Stomach (tissue), 4 donors: ENCODE measurements at regions not wholly inside any gene's neighbourhood (a gene's known extent, or its start where the extent isn't known, plus 50 kb on each side); places are given as distances from the start of the nearest gene placed in this dataset.

ENCODE experiments used
- CTCF ChIP-seq, 7 experiments: fragments of 450-650 bp in 4 of 7; fragments of 200-600 bp in 3 of 7; sonication (generic) in 3 of 7; IDR thresholded peaks; one replicate each; pipeline ENCODE4 v1.5.1; 2016 to 2019; ENCODE audit warnings: antibody characterized with exemption in 7 of 7, control low read depth in 2 of 7, mild to moderate bottlenecking in 1 of 7
- EP300 ChIP-seq: sonication (generic); formaldehyde crosslinking; IDR thresholded peaks from one replicate; pipeline ENCODE4 v1.6.1; 2017; ENCODE audit warnings: antibody characterized with exemption
- POLR2A ChIP-seq, 4 donors: fragments of 450-650 bp; IDR thresholded peaks; one replicate each; pipeline ENCODE4 v1.6.1; 2016; ENCODE audit warnings: antibody characterized with exemption in 4 of 4, control low read depth in 2 of 4, mild to moderate bottlenecking in 1 of 4, moderate library complexity in 1 of 4
- POLR2AphosphoS5 ChIP-seq, 3 donors: sonication (generic); formaldehyde crosslinking; IDR thresholded peaks; one replicate each; pipeline ENCODE4 v1.6.1; 2016; ENCODE audit warnings: antibody characterized with exemption in 3 of 3

DNA sequence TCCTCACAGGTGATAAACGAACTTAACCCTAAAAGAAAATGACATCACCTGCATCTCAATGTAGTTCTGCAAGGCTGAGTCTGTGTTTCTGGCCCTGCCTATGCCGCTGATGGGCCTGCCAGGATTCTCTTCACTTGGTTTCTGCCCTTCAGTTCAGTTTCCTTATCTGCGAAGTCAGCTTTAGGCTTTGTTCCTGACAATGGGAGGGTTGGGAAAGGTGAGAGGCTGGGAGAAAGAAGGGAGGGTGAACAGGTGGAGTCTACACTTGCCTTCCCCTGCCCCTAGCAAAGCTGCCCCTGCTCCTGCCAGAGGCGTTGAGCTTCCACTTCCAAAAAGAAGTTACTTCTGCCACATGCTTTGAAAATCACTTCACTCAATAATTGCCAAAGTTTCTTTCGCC, 124.0 kb upstream of the APCDD1 start:
- TF ChIP-seq POLR2A (IDR thresholded peaks at IDR 0.05) (no peak), EP300 (no peak), CTCF (IDR thresholded peaks at IDR 0.05) (no peak), POLR2AphosphoS5 (IDR thresholded peaks at IDR 0.05) (no peak)
